IPS-NIHi7 (cell line): ENCODE measurements at regions not wholly inside any gene's neighbourhood (a gene's known extent, or its start where the extent isn't known, plus 50 kb on each side); places are given as distances from the start of the nearest gene placed in this dataset.

Experiments used
- DNase-seq: peaks from one replicate; pipeline ENCODE4 v3.0.0; 2012; ENCODE audit warnings: mixed read lengths; ENCODE audit errors: extremely low spot score

GRCh38 chr19:31559494-31559893 is 210.3 kb upstream of the TSHZ3 start:
- DNase-seq = no peak

- DNase-seq = no peak
Observed at GRCh38 chr19:31560086-31561060, 211.1 kb upstream of the TSHZ3 start.

- DNase-seq = peak; percentile 48
Observed at GRCh38 chr19:31562966-31563612, 213.9 kb upstream of the TSHZ3 start.

- no peak for DNase-seq
Observed at GRCh38 chr19:31567776-31568175, 218.5 kb upstream of the TSHZ3 start.

- no peak for DNase-seq
Observed at GRCh38 chr19:31568724-31569123, 219.5 kb upstream of the TSHZ3 start.

GRCh38 chr19:31570718-31571117 is 221.5 kb upstream of the TSHZ3 start:
- DNase-seq = no peak

GRCh38 chr19:31572102-31572975 is 223.1 kb upstream of the TSHZ3 start:
- DNase-seq = no peak

GRCh38 chr19:31572976-31573298 is 223.7 kb upstream of the TSHZ3 start:
- DNase-seq = no peak

GRCh38 chr19:31574251-31574973 is 225.2 kb upstream of the TSHZ3 start:
- DNase-seq = no peak

GRCh38 chr19:31575846-31576335 is 226.7 kb upstream of the TSHZ3 start:
- no peak for DNase-seq

- no peak for DNase-seq
Observed at GRCh38 chr19:31578326-31578725, 229.1 kb upstream of the TSHZ3 start.

- DNase-seq = no peak
Observed at GRCh38 chr19:31583148-31583547, 233.9 kb upstream of the TSHZ3 start.

GRCh38 chr19:31586282-31586681 is 237.0 kb upstream of the TSHZ3 start:
- no peak for DNase-seq

GRCh38 chr19:31589109-31589508 is 239.9 kb upstream of the TSHZ3 start:
- peak; percentile 45 for DNase-seq

GRCh38 chr19:31591258-31591657 is 242.0 kb upstream of the TSHZ3 start:
- DNase-seq = no peak

GRCh38 chr19:31592456-31592855 is 243.2 kb upstream of the TSHZ3 start:
- no peak for DNase-seq

- DNase-seq = no peak
Observed at GRCh38 chr19:31594701-31595100, 245.5 kb upstream of the TSHZ3 start.

- no peak for DNase-seq
Observed at GRCh38 chr19:31595521-31595920, 246.3 kb upstream of the TSHZ3 start.

GRCh38 chr19:31596751-31597150 is 247.5 kb upstream of the TSHZ3 start:
- DNase-seq = no peak

GRCh38 chr19:31597616-31598015 is 248.4 kb upstream of the TSHZ3 start:
- DNase-seq = no peak

GRCh38 chr19:31598730-31599238 is 249.5 kb upstream of the TSHZ3 start:
- no peak for DNase-seq
